ENCODE measurements at regions not wholly inside any gene's neighbourhood (a gene's known extent, or its start where the extent isn't known, plus 50 kb on each side); places are given as distances from the start of the nearest gene placed in this dataset.

GRCh38 chr6:81854474-81854873, 102.0 kb upstream of the TENT5A start:
- POLR2A ChIA-PET (ENCODE audit: partially characterized antibody) = no interaction called here
- H3K27me3 ChIP-seq (replicated peaks in 1 of 4; ENCODE audit: control insufficient read depth in 3 of 4, extremely low read depth in 1 of 4, insufficient read depth in 3 of 4, low read length in 3 of 4) = no peaks in the 10 kb centered on the region
- no peak overlapping the region for H3K23ac ChIP-seq (ENCODE audit: insufficient read length)
- no peaks in the 10 kb centered on the region for H3K79me1 ChIP-seq (ENCODE audit: low read depth, low read length)
- no peak overlapping the region for H3K4me3 ChIP-seq (ENCODE audit: extremely low read depth in 1 of 4, insufficient read depth in 2 of 4, low read depth in 3 of 4, low read length in 4 of 4)
- no peaks in the 10 kb centered on the region for H3K23me2 ChIP-seq (ENCODE audit: low read depth, low read length)
- no peak overlapping the region for H2BK120ac ChIP-seq (replicated peaks; ENCODE audit: low read depth, low read length)
- H4K5ac ChIP-seq (ENCODE audit: insufficient read length, low read depth, low read length) = no peak overlapping the region
- H3K36me3 ChIP-seq (ENCODE audit: control insufficient read depth in 2 of 4, insufficient read depth in 4 of 4, low read length in 3 of 4) = no peaks in the 10 kb centered on the region
- H3K27ac ChIP-seq (ENCODE audit: low read depth, low read length) = no peak overlapping the region
- DNase-seq (ENCODE audit: low read depth in 1 of 2, low spot score in 2 of 2) = no peak
- no peak overlapping the region for H4K91ac ChIP-seq (replicated peaks; ENCODE audit: insufficient read length, low read length)
- no peaks in the 10 kb centered on the region for H3K4me1 ChIP-seq (replicated peaks in 1 of 4; ENCODE audit: control insufficient read depth in 3 of 4, insufficient read depth in 4 of 4, low read length in 3 of 4)
- no peak overlapping the region for H2AK5ac ChIP-seq (ENCODE audit: low read depth, low read length)
- H3K9ac ChIP-seq (replicated peaks in 1 of 4; ENCODE audit: extremely low read depth in 1 of 4, low read depth in 3 of 4, low read length in 3 of 4) = no peak overlapping the region
- no peak overlapping the region for H3K18ac ChIP-seq (ENCODE audit: extremely low read depth, low read length)
- TF ChIP-seq SIX5 (IDR thresholded peaks at IDR 0.05; ENCODE audit: low read depth, low read length) (no peak), RNF2 (IDR thresholded peaks at IDR 0.05; ENCODE audit: borderline replicate concordance, low read depth, low read length, missing control alignments, poor library complexity, severe bottlenecking) (no peak), HDAC6 (IDR thresholded peaks at IDR 0.05; ENCODE audit: low read depth, low read length) (no peak), EZH2 (IDR thresholded peaks at IDR 0.05; ENCODE audit: low read depth, low read length, severe bottlenecking) (no peak), SRF (IDR thresholded peaks at IDR 0.05; ENCODE audit: low read depth, low read length) (no peak), TBP (IDR thresholded peaks at IDR 0.05; ENCODE audit: low read depth, low read length) (no peak), MAX (IDR thresholded peaks at IDR 0.05) (no peak), SUZ12 (IDR thresholded peaks at IDR 0.05; ENCODE audit: low read length) (no peak), ATF3 (IDR thresholded peaks at IDR 0.05; ENCODE audit: insufficient read depth, low read depth, low read length) (no peak), BRCA1 (IDR thresholded peaks at IDR 0.05; ENCODE audit: low read depth, low read length) (no peak)
- no peak for FAIRE-seq
- H3K9me3 ChIP-seq (ENCODE audit: insufficient read depth in 2 of 2, low read depth in 1 of 2, low read length in 1 of 2) = no peaks in the 10 kb centered on the region
- WGBS, 2 experiments (ENCODE audit: extremely low coverage in 1 of 2, insufficient coverage in 1 of 2, insufficient read length in 1 of 2, insufficient replicate concordance in 2 of 2, low coverage in 1 of 2, low lambda C conversion rate in 2 of 2, missing lambda C conversion rate in 1 of 2) = 98% methylated on average over 2 of the region's 2 CpGs; no CpG with 5 or more reads in 1 of the 2 experiments
- no peak overlapping the region for H4K8ac ChIP-seq (ENCODE audit: extremely low read depth, insufficient read depth, low read length)
- H3K79me2 ChIP-seq (ENCODE audit: control insufficient read depth in 1 of 2, insufficient read depth in 2 of 2, low read length in 2 of 2) = no peaks in the 10 kb centered on the region
- CTCF ChIA-PET (ENCODE audit: partially characterized antibody) = interaction anchor here (0.9 kb wide), 1 partner anchor 9 kb away, joined by 3 read pairs; no protein-coding TSS in a partner anchor
- no peak overlapping the region for H3K14ac ChIP-seq (ENCODE audit: insufficient read length)
- no peak overlapping the region for H2BK20ac ChIP-seq (ENCODE audit: low read length)
- H2BK5ac ChIP-seq (ENCODE audit: low read depth, low read length) = no peak overlapping the region
- no peak overlapping the region for H3K4ac ChIP-seq (replicated peaks; ENCODE audit: insufficient read length, low read depth, low read length)
- H3K56ac ChIP-seq (replicated peaks; ENCODE audit: insufficient read length, low read depth, low read length) = no peak overlapping the region
- no peak overlapping the region for H2BK12ac ChIP-seq (ENCODE audit: low read depth, low read length)
- no peak overlapping the region for H2AFZ ChIP-seq (ENCODE audit: low read length)
- no peaks in the 10 kb centered on the region for H4K20me1 ChIP-seq (replicated peaks in 1 of 2; ENCODE audit: control insufficient read depth in 1 of 2, insufficient read depth in 2 of 2, low read length in 2 of 2)
- H3K4me2 ChIP-seq (ENCODE audit: insufficient read depth in 1 of 2, low read depth in 2 of 2, low read length in 2 of 2) = no peak overlapping the region
- no peak overlapping the region for H2BK15ac ChIP-seq (ENCODE audit: low read length)

All from H1 (cell line).